NCI-H2029 treated with DMSO at 0.1 percent for 48 hours (cell line): ENCODE measurements at regions not wholly inside any gene's neighbourhood (a gene's known extent, or its start where the extent isn't known, plus 50 kb on each side); places are given as distances from the start of the nearest gene placed in this dataset.

Source experiments
- DNase-seq: peaks from one replicate; lab custom pipeline; 2025; lab: John Stamatoyannopoulos, UW

DNA sequence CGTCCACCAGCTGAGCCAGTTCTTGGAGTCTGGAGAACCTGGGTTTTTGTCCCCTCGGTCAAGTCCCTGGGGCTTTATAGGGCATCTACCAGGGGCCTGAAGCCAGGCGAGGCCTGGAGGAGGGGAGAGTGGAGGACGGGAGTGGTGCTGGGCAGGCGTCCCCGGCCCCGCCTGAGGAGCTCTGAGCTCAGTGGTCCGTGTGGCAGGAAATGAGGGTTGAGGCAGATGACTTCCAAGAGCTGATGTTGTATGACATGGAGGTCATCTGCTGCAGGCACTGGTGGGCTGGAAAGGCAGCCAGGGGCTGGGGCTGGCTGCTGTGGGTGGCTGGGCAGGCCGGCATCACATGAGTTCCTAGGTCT, 118.5 kb upstream of the HS6ST1 start:
- no peak for DNase-seq

DNA sequence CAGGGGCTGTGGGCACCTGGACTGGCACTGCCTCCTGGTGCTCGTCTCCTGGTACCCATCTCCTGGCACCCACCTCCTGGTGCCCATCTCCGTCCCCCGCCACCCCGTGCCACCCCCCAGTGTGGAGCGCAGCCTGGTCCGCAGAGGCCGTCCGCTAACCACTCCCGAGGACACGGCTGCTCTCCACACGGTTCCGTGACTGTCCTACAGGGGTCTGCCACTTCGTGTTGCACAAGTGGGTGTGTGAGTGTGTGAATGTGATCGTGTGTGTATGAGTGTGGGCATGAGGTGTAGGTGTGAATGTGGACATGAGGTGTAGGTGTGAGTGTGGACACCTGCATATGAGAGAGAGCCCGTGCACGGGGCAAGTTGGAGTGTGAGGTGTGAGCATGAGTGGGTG, 119.4 kb upstream of the HS6ST1 start:
- DNase-seq: no peak

DNA sequence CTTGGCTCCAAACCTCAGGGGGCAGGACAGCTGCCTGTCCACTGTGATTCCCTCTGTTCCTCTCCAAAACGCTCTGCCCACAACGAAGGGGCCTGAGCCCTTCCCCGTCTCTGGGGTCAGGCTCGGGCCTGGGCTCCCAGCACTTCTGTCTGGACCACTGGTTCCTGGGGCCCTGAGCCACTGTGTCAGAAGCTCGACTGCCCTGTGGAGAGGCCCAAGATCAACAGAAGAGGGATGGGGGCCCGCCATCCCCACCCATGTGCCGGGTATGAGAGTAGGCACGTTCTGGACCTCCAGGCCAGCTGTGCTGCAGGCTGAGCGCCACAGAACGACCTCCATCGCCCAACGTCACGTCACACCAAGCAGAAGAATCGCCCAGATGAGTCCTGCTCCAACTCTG, 119.9 kb upstream of the HS6ST1 start:
- no peak for DNase-seq

DNA sequence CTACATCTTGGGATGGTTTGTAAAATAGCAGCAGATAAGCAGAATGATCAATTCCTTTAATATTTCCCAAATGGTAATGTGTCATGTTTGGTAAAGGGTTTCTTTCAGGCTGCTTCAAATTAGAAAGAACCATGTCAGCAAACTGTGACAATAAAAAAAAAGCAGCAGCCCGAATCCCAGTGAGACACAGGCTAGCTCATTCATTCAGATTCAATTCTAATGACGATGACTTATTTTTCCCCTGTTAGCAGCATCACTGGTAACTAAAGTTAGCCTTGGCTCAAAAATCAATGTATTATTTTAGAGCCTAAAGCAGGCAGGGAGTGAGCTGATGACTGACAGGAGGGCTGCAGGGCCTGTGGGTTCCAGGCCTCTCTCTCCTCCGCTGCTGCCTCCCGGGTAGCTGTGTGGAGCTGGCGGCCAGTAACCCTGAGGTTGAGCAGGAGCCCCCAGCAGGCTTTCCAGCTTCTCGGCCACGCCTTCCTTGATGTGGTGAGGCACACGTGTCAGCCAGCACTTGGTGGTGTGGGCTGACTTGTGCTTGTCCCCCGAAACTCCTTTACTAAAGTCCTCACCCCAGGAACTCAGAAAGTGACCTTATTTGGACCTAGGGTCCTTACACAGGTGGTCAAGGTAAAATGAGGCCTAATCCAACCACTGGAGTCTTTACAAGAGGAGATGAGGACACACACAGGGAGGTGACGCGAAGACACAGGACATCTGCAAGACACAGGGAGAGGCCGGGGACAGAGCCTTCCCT, 120.5 kb upstream of the HS6ST1 start:
- DNase-seq: no peak

- no peak for DNase-seq
Observed at GRCh38 chr2:128439791-128440665, 121.4 kb upstream of the HS6ST1 start.

GRCh38 chr2:128440666-128441340, 122.1 kb upstream of the HS6ST1 start:
- DNase-seq: no peak

- DNase-seq: no peak
Observed at GRCh38 chr2:128441341-128442052, 122.8 kb upstream of the HS6ST1 start.

- no peak for DNase-seq
Observed at GRCh38 chr2:128442053-128442751, 123.5 kb upstream of the HS6ST1 start.

- DNase-seq: no peak
Observed at GRCh38 chr2:128442891-128443302, 124.2 kb upstream of the HS6ST1 start.

GRCh38 chr2:128444121-128444771, 125.6 kb upstream of the HS6ST1 start:
- DNase-seq: no peak

- no peak for DNase-seq
Observed at GRCh38 chr2:128444816-128445522, 126.3 kb upstream of the HS6ST1 start.

GRCh38 chr2:128445523-128445900, 126.8 kb upstream of the HS6ST1 start:
- DNase-seq: no peak

GRCh38 chr2:128446049-128446873, 127.6 kb upstream of the HS6ST1 start:
- no peak for DNase-seq

DNA sequence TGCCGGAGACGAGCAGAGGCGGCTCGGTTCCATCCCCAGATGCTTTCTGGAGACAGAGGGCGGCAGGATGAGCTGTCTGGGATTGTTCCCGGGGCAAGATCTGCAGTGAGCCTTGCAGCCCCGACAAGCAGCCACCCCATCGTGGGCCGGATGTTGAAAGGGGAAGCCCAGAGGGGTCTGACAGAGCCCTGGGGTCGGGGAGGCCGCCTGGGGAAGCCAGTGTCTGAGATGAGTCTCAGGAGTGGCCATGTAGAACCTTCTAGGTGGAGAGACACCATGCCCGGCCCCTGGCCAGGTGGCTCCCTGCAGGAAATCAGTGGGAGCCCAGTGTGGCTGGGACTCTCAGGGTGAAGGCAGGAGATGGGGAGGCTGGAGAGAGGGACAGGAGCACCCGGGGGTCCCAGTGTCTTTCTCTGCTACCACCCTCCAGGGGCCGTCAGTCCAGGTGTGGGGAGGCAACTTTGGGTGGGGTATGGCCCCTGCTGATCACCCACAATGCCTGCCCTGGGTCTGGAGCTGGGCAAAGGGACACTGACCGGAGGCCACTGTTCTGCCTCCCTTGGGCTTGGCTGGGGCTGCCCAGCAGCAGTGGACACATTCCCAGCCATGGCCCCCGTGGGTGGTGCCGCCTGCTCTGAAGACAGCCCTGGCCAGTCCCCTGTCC, 128.3 kb upstream of the HS6ST1 start:
- DNase-seq: no peak

DNA sequence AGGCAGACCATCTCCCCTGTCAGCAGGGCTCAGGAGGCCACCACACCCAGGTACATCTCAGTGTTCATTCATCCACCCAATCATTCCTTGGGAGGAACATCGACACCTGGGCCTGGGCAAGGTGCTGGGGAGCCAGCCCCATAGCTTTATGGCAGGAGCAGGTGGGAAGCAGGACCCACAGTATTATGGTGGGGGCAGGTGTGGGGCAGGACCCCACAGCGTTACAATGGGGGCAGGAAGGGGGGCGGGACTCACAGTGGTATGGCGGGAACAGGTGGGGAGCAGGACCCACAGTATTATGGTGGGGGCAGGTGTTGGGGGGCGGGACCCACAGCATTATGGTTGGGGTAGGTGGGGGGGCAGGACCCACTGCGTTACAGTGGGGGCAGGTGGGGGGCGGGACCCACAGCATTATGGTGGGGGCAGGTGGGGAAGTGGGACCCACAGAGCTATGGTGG, 128.9 kb upstream of the HS6ST1 start:
- no peak for DNase-seq

DNA sequence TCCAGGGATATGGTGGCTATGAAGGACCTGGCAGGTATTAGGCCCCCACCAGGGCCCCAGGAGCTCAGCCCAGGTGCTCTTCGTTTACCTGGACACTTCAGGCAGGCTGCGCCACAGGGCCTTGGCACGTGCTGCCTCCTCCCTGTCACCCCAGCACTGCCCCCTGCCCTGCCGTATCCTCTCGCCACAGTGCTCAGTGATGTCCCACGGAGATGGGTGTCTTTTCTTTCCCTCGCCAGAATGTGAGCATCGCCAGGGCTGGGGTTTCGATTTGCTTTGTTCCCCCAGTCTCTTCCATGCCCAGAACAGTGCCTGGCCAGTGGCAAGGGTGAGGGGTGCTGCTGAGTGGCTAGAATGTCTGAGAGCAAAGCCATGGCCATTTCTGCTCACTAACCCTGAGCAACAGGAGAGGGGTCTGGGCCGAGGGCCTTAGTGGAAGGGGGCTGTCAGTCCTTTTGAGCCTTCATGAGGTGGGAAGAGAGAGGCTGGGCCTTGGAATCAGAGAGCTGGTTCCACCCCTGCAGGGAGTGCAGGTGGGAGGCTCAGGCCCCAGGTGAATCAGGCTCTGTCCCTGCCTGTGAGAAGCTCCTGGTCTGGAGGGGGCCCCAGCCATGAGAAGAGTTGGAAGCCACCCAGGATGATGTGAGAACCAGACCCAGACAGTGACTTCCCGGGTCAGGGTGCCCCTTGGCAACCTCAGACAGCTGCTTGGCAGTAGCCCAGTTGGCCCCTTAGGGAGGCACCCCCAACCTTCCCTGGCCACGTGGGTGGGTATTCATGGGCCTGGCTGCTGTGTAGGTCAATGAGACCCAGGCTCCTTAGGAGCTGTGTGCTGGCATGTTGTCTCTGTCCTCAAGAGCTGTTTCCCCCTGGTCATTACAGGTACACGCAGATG, 129.9 kb upstream of the HS6ST1 start:
- no peak for DNase-seq

GRCh38 chr2:128449226-128450061, 130.8 kb upstream of the HS6ST1 start:
- DNase-seq: no peak
